HT1080 (cell line): ENCODE measurements at regions not wholly inside any gene's neighbourhood (a gene's known extent, or its start where the extent isn't known, plus 50 kb on each side); places are given as distances from the start of the nearest gene placed in this dataset.

Experiments
- small RNA-seq: library from RNA; depleted of rRNA; stranded (forward); fragments of <200 nt; gene quantifications from one replicate; pipeline ENCODE3, GENCODE V24; 2014

Small RNA genes lying in the stretch of these regions (small RNA-seq; reads per million reads assigned to genes)
- 0.43 reads per million, percentile 49 among the genes with 10 or more reads in this experiment for gene RNA5SP528
